ENCODE measurements at regions not wholly inside any gene's neighbourhood (a gene's known extent, or its start where the extent isn't known, plus 50 kb on each side); places are given as distances from the start of the nearest gene placed in this dataset.
A peak's percentile ranks its signal among the peaks of the same experiment; 100 is the strongest.

DNA sequence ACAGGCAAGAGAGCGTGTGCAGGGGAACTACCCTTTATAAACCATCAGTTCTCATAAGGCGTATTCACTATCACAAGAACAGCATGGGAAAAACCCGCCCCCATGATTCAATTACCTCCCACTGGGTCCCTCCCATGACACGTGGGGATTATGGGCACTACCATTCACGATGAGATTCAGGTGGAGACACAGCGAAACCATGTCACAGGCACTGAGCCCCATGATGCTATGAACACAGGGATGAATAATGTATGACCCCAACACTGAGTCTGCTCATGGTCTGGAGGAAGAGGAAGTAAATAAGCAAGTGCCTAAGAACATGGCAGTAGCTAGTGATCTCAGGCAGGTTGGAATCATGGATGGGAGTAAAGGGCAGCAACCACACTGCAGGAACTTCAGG, 281.0 kb upstream of the ZNF462 start:
- no peak overlapping the region for H3K4me3 ChIP-seq (ENCODE audit: low read depth, low read length)
- TF ChIP-seq, protein P1, sequence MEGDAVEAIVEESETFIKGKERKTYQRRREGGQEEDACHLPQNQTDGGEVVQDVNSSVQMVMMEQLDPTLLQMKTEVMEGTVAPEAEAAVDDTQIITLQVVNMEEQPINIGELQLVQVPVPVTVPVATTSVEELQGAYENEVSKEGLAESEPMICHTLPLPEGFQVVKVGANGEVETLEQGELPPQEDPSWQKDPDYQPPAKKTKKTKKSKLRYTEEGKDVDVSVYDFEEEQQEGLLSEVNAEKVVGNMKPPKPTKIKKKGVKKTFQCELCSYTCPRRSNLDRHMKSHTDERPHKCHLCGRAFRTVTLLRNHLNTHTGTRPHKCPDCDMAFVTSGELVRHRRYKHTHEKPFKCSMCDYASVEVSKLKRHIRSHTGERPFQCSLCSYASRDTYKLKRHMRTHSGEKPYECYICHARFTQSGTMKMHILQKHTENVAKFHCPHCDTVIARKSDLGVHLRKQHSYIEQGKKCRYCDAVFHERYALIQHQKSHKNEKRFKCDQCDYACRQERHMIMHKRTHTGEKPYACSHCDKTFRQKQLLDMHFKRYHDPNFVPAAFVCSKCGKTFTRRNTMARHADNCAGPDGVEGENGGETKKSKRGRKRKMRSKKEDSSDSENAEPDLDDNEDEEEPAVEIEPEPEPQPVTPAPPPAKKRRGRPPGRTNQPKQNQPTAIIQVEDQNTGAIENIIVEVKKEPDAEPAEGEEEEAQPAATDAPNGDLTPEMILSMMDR (IDR thresholded peaks at IDR 0.05; ENCODE audit: control insufficient read depth, extremely low read depth, insufficient read depth): no peak
- DNase-seq (ENCODE audit: low read depth): no peak

DNA sequence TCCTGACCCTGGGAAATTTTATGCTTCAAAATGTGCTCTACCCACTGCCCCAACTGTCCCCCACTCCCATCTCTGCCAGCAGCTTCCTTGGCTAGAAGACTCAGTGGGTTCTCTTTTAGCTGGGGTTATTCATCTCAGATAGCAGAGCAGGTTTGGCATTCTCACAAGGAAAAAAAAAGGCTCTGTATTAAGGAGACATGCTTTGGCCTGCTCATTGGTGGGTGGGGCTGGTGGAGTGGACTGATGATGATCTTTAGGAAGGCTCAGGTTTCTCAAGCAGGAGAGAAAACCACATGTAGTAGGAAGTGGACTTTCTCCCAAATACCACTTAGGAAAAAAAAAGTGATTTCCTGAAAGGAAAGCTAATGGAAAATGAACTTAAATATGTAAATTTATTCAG, 279.2 kb upstream of the ZNF462 start:
- TF ChIP-seq, protein P1 (IDR thresholded peaks at IDR 0.05; ENCODE audit: control insufficient read depth, extremely low read depth, insufficient read depth): no peak
- no peak for DNase-seq (ENCODE audit: low read depth)
- H3K4me3 ChIP-seq (ENCODE audit: low read depth, low read length): no peak overlapping the region

DNA sequence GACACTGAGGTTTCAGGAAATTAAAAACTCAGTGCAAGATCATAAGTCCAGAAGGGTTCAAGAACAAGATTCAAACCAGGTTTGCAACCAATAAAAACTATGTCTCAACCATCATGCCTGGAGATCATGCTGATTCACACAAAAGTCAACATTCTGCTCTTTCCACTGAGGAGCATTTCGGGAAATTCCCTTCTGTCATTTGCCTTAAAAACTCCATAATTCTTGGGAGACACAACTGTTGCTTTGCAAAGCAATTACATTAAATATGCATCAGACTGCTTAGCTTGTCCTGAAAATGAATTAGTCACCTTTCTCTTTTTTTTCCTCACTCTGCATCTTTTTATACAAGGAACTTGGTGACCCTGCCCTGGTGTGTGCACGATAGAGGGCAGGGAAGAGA, 275.9 kb upstream of the ZNF462 start:
- H3K4me3 ChIP-seq (ENCODE audit: low read depth, low read length): no peak overlapping the region
- DNase-seq (ENCODE audit: low read depth): no peak
- TF ChIP-seq, protein P1 (IDR thresholded peaks at IDR 0.05; ENCODE audit: control insufficient read depth, extremely low read depth, insufficient read depth): no peak

DNA sequence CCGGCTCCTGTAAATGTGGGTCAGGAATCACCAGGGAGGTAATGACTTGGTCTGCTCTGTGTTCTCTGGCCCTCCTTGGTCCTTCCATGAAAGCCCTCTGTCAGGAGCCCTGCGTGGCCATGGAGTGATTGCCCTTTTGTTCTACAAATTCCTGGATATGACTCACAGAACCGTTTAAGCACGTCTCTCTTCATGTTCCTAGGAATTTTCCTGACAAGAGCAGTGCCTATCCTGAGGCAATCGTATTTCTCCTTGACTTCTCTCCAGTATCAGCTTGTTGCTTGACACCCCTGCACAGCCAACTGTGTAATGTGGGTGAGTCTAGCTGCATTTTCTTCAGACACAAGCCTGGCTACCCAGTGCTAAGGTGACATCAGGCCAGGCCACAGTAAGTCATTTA, 274.3 kb upstream of the ZNF462 start:
- TF ChIP-seq, protein P1 (IDR thresholded peaks at IDR 0.05; ENCODE audit: control insufficient read depth, extremely low read depth, insufficient read depth): no peak
- no peak for DNase-seq (ENCODE audit: low read depth)
- H3K4me3 ChIP-seq (ENCODE audit: low read depth, low read length): no peak overlapping the region

DNA sequence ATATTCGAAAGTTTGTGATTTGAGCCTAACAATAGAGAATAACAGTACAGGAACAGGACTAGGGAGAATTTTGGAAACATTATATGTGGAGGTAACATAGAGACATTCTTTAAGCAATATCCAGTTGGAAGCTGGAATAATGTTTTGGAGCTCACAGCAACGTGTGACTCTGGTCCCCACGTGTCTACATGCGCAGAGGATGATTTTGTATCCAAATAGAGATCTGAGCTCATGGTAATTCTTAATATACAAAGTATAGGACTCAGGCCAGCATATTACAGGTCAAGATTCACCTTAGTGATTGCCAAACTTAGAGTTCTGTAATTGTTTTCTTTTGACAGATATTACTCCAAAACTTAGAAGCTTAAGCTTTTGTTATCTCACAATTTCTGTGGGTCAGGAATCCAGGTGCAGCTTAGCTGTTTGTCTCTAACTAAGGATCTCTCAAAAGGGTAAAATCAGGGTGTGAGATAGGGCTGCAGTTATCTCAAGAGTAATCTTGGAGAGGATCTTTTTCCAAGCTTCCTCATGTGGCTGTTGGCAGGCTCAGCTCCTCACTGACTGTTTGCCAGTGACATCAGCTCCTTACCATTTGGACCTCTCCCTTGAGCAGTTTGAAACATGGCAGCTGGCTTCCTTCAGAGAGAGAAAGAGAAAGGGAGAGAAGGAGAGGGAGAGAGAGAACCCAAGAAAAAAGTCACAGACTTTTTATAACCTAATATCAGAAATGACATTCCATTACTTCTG, 272.0 kb upstream of the ZNF462 start:
- peak; percentile 31 for DNase-seq (ENCODE audit: low read depth)
- TF ChIP-seq, protein P1 (IDR thresholded peaks at IDR 0.05; ENCODE audit: control insufficient read depth, extremely low read depth, insufficient read depth): no peak

DNA sequence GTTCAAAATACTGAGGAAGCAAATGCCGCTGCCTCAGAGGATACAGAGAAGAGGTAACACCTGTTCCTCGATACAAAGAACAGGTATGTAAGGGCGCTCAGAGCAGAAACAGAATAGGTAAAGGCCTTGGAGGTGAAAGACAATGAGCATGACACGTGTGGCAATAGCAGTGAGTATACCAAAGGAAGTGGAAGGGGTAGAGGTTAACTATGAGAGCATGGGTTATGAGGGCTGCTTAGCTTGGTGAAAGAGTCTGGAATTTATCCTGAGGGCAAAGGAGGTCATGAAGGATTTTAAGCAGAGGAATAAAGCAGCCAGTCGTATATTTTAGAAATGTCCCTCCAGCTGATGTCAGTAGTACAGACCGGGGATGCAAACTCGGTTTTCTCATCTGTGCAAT, 269.8 kb upstream of the ZNF462 start:
- DNase-seq (ENCODE audit: low read depth): no peak
- no peak overlapping the region for H3K4me3 ChIP-seq (ENCODE audit: low read depth, low read length)
- TF ChIP-seq, protein P1 (IDR thresholded peaks at IDR 0.05; ENCODE audit: control insufficient read depth, extremely low read depth, insufficient read depth): no peak

More for the DNA sequence above, 272.0 kb upstream of the ZNF462 start:
- no peak overlapping the region for H3K4me3 ChIP-seq (ENCODE audit: low read depth, low read length)

DNA sequence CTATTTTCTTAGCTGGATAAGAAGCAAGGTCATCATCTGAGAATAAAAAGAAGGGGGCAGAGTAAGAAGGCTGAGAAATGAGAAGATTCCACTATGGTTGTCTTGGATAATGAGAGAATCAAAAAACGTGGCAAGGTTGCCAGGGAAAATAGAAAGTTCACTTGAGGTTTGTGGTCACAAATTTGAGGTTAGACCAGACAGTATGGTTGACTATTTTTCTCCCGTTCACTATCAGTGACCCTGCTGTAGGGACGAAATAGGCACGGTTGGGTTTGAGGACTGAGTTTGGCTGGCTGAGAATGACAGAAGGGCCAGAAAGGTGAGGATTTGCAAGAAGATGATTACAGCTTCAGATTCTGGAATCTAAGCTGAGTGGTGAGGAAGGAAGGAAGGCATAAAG, 266.0 kb upstream of the ZNF462 start:
- DNase-seq (ENCODE audit: low read depth): no peak
- TF ChIP-seq, protein P1 (IDR thresholded peaks at IDR 0.05; ENCODE audit: control insufficient read depth, extremely low read depth, insufficient read depth): no peak
- H3K4me3 ChIP-seq (ENCODE audit: low read depth, low read length): no peak overlapping the region

Data from LNCaP clone FGC (cell line).